Spleen (tissue), 11 donors: ENCODE measurements at regions not wholly inside any gene's neighbourhood (a gene's known extent, or its start where the extent isn't known, plus 50 kb on each side); places are given as distances from the start of the nearest gene placed in this dataset.

ENCODE experiments used
- DNase-seq: peaks from one replicate; pipeline ENCODE4 v3.0.0-alpha.2; 2020
- H3K27ac ChIP-seq, 8 donors: fragments of 200-600 bp; sonication (generic) in 7 of 8; 1 replicate in 4 of 8; 2 replicates in 4 of 8; pipeline versions ENCODE4 v1.5.0 to v1.8.0; 2016 to 2021; ENCODE audit warnings: inconsistent platforms in 4 of 8, mild to moderate bottlenecking in 4 of 8, moderate library complexity in 1 of 8
- H3K27me3 ChIP-seq, 7 donors: fragments of 200-600 bp; sonication (generic) in 6 of 7; replicated peaks in 1 of 7; 1 replicate in 4 of 7; 2 replicates in 3 of 7; pipeline versions ENCODE4 v1.5.0 to v1.8.0; 2016 to 2021; ENCODE audit warnings: inconsistent platforms in 3 of 7, mild to moderate bottlenecking in 1 of 7
- H3K36me3 ChIP-seq, 6 donors: fragments of 200-600 bp; sonication (generic) in 5 of 6; 1 replicate in 4 of 6; 2 replicates in 2 of 6; pipeline versions ENCODE4 v1.5.0 to v1.8.0; 2016 to 2021; ENCODE audit warnings: inconsistent platforms in 2 of 6
- H3K4me1 ChIP-seq, 6 donors: fragments of 200-600 bp; sonication (generic) in 5 of 6; 1 replicate in 3 of 6; 2 replicates in 3 of 6; pipeline versions ENCODE4 v1.5.0 to v1.8.0; 2016 to 2021; ENCODE audit warnings: inconsistent platforms in 3 of 6
- H3K4me3 ChIP-seq, 8 donors: fragments of 200-600 bp; sonication (generic) in 7 of 8; 1 replicate in 4 of 8; 2 replicates in 4 of 8; pipeline versions ENCODE4 v1.5.0 to v1.8.0; 2016 to 2021; ENCODE audit warnings: inconsistent platforms in 4 of 8, mild to moderate bottlenecking in 4 of 8, moderate library complexity in 2 of 8
- H3K9me3 ChIP-seq, 8 donors: fragments of 200-600 bp; sonication (generic) in 7 of 8; 1 replicate in 4 of 8; 2 replicates in 4 of 8; pipeline versions ENCODE4 v1.5.0 to v1.8.0; 2016 to 2021; ENCODE audit warnings: inconsistent platforms in 4 of 8
- POLR2A ChIP-seq, 3 donors: fragments of 450-650 bp; IDR thresholded peaks; one replicate each; pipeline ENCODE4 v1.5.1; 2017; ENCODE audit warnings: antibody characterized with exemption in 3 of 3, mild to moderate bottlenecking in 1 of 3
- POLR2AphosphoS5 ChIP-seq, 3 donors: sonication (generic); formaldehyde crosslinking; IDR thresholded peaks; one replicate each; pipeline ENCODE4 v1.5.1; 2017; ENCODE audit warnings: antibody characterized with exemption in 3 of 3
- WGBS, 5 donors: extraction: QIAGEN DNeasy Blood & Tissue Kit in 3 of 5; methylation state at CpG; one replicate each; pipeline versions ENCODE4 v1.1.5 to v1.1.7; 2013 to 2018; 5-methylcytosine and 5-hydroxymethylcytosine counted together
- intact Hi-C: fragments of 100-400 bp; cut with DNase I; formaldehyde crosslinking; loops from one replicate; pipeline ENCODE4 v1.15.0; 2023; ENCODE audit warnings: low total_unique reads
- TF ChIP-seq, protein P1 (sequence below), 11 experiments: fragments of 200-600 bp in 7 of 11; fragments of 450-650 bp in 4 of 11; sonication (generic) in 4 of 11; IDR thresholded peaks in 8 of 11; conservative IDR thresholded peaks in 3 of 11; 1 replicate in 7 of 11; 2 replicates in 4 of 11; pipeline versions ENCODE4 v1.4.0 to v1.8.0; 2016 to 2021; ENCODE audit warnings: antibody characterized with exemption in 11 of 11, inconsistent platforms in 4 of 11, mild to moderate bottlenecking in 1 of 11
- donor health status: healthy with polysubstance abuse.
- donor health status: DM: no; HTN: no; CAD: no; lungs with moderate emphysema.
- donor health status: DM: no; HTN: no; CAD: no.
- donor health status: Bipolar disorder and iron deficiency.
- donor health status: healthy.
- donor health status: DM: no; HTN: no; CAD: no.
- donor health status: DM: yes; HTN: yes; CAD: no.

DNA sequence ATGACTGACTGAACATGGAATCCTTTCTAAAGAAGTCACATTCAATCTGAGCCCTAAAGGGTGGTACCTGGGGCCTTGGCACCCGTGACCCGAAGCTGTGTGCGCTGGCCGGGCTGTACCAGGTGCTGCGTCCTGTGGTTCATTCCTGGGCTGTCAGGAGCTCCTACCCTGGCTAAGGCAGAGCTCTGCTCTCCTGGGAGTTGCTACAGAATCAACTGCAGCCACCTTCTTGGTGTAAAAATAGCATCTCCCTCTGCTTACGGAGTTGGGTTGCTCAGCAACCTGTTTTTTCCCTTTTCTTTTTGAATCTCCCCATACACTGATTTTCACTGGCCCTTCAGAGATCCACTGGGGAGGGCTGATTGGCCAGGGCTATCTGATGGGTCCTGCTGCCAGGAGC, 236.6 kb upstream of the PDE10A start:
- DNase-seq, result no peak
- TF ChIP-seq POLR2A (IDR thresholded peaks at IDR 0.05) (no peak), POLR2AphosphoS5 (IDR thresholded peaks at IDR 0.05) (no peak)
- TF ChIP-seq, protein P1, sequence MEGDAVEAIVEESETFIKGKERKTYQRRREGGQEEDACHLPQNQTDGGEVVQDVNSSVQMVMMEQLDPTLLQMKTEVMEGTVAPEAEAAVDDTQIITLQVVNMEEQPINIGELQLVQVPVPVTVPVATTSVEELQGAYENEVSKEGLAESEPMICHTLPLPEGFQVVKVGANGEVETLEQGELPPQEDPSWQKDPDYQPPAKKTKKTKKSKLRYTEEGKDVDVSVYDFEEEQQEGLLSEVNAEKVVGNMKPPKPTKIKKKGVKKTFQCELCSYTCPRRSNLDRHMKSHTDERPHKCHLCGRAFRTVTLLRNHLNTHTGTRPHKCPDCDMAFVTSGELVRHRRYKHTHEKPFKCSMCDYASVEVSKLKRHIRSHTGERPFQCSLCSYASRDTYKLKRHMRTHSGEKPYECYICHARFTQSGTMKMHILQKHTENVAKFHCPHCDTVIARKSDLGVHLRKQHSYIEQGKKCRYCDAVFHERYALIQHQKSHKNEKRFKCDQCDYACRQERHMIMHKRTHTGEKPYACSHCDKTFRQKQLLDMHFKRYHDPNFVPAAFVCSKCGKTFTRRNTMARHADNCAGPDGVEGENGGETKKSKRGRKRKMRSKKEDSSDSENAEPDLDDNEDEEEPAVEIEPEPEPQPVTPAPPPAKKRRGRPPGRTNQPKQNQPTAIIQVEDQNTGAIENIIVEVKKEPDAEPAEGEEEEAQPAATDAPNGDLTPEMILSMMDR (IDR thresholded peaks at IDR 0.05 in 8 of 11, conservative IDR thresholded peaks at IDR 0.05 in 3 of 11), result no peak
- intact Hi-C loops, result no loop called here
- 66 to 83% (median 68%) methylated on average over 4 to 6 of the region's 6 CpGs for WGBS, 5 donors
- Histone ChIP-seq H3K9me3 (no peaks in the 10 kb centered on the region), H3K4me3 (no peak overlapping the region), H3K27me3 (peaks cover 0 to 13% (median 0%) of the 10 kb centered on the region in 7 donors), H3K4me1 (no peaks in the 10 kb centered on the region), H3K36me3 (no peaks in the 10 kb centered on the region), H3K27ac (no peak overlapping the region)

DNA sequence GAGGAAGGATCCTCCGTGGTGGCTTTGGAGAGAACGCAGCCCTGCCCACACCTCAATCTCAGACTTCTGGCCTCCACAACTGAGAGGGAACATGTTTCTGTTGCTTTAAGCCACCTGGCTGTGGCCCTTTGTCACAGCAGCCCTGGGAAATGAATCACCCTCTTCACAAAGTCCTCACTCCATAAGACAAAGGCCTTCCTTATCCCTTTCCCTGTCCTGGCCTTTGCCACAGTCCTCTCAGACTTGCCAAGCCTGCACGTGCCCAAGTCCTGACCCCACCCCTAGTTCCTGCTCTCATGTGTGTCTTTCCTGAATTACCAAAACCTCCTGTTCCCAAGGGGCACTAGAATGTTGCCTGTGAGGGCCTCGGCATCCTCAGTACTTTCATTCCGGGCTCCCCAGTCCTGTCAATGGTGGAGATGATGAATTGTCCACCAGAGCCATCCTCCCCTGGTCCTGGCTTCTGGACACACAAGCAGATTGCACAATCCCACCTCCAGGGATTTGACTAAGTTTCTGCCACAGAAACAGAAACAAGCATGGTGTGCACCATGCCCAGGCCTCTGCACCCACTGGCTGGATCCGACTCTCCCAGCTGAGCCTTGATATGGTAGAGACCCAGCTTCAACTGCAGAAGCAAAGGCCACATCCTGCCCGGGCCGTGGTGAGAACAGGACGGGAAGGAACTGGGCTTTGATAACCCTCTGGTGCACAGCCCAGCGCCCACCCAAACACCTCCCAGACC, 232.6 kb upstream of the PDE10A start:
- H3K27me3 ChIP-seq, result peaks cover 0 to 28% (median 0%) of the 10 kb centered on the region in 7 donors
- H3K27ac ChIP-seq, result no peak overlapping the region
- no peaks in the 10 kb centered on the region for H3K4me1 ChIP-seq
- H3K9me3 ChIP-seq, result no peaks in the 10 kb centered on the region
- TF ChIP-seq POLR2AphosphoS5 (IDR thresholded peaks at IDR 0.05) (no peak), POLR2A (IDR thresholded peaks at IDR 0.05) (no peak)
- TF ChIP-seq, protein P1 (IDR thresholded peaks at IDR 0.05 in 8 of 11, conservative IDR thresholded peaks at IDR 0.05 in 3 of 11), result no peak
- no peaks in the 10 kb centered on the region for H3K36me3 ChIP-seq
- WGBS, 5 donors, result 57 to 69% (median 60%) methylated on average over 9 to 10 of the region's 10 CpGs
- no peak overlapping the region for H3K4me3 ChIP-seq
- intact Hi-C loops, result no loop called here
- DNase-seq, result no peak

DNA sequence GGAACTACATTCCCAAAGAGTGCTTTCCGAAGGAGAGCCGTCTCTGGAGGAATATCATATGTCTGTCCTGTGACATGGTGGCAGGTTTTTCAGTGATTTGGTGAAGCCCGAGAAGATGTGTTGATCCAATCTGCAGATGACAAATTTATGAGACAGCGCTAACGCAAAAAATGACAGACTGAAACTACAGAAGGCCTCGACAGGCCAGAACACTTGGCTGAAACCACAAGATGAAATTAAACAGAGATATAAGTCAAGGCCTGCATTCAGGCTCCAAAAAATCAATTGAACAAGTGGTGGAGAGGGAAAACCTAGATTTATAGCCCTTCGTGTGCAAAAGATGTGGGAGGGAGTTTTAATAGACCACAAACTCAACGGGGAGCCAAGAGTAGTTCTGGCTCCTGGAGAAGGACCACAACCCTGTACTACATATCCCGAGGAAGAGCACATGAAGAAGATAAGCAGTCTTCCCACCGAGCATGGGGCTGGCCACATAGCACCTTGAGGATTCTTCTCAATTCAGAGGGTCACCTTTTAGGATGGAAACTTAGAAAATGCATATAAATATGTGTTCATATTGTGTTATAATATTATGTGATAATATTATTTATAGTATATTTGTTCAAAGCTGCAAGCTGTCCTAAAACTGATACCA, 231.3 kb upstream of the PDE10A start:
- H3K36me3 ChIP-seq, result no peaks in the 10 kb centered on the region
- no peak for DNase-seq
- 69 to 78% (median 72%) methylated on average over 10 of the region's 10 CpGs for WGBS, 5 donors

DNA sequence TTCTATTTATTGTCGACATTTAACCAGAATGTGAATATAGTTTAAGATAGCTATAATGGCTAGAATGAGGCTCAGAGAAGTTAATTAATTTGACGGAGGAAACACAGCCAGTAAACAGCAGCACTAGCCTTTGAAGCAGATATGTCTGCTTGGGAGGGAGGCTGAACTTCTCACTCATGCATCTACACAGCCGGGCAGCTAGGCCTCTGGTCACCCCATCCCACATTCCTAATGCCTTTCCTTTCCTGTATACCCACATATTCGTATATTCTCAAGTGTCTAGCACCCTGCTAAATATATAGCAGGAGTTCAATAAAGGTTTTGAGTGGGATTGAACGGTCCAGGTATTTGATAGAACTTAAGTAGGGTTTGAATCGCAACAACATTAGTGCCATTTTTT, 230.4 kb upstream of the PDE10A start:
- no peak overlapping the region for H3K4me3 ChIP-seq
- DNase-seq, result no peak
- no peaks in the 10 kb centered on the region for H3K4me1 ChIP-seq
- H3K27ac ChIP-seq, result no peak overlapping the region
- peaks cover 0 to 37% (median 0%) of the 10 kb centered on the region in 7 donors for H3K27me3 ChIP-seq
- no peaks in the 10 kb centered on the region for H3K9me3 ChIP-seq
- 69 to 87% (median 74%) methylated on average over 6 of the region's 6 CpGs for WGBS, 5 donors
- intact Hi-C loops, result no loop called here
- TF ChIP-seq, protein P1 (IDR thresholded peaks at IDR 0.05 in 8 of 11, conservative IDR thresholded peaks at IDR 0.05 in 3 of 11), result no peak
- TF ChIP-seq POLR2AphosphoS5 (IDR thresholded peaks at IDR 0.05) (no peak), POLR2A (IDR thresholded peaks at IDR 0.05) (no peak)
- no peaks in the 10 kb centered on the region for H3K36me3 ChIP-seq

More for the DNA sequence above, 231.3 kb upstream of the PDE10A start:
- H3K9me3 ChIP-seq, result no peaks in the 10 kb centered on the region
- H3K27ac ChIP-seq, result no peak overlapping the region
- no peaks in the 10 kb centered on the region for H3K4me1 ChIP-seq
- H3K27me3 ChIP-seq, result peaks cover 0 to 38% (median 0%) of the 10 kb centered on the region in 7 donors
- TF ChIP-seq, protein P1 (IDR thresholded peaks at IDR 0.05 in 8 of 11, conservative IDR thresholded peaks at IDR 0.05 in 3 of 11), result no peak
- TF ChIP-seq POLR2A (IDR thresholded peaks at IDR 0.05), result no peak
- intact Hi-C loops, result no loop called here
- H3K4me3 ChIP-seq, result no peak overlapping the region
